HL-60 (cell line): ENCODE measurements at regions not wholly inside any gene's neighbourhood (a gene's known extent, or its start where the extent isn't known, plus 50 kb on each side); places are given as distances from the start of the nearest gene placed in this dataset.

Source experiments
- DNase-seq, 2 experiments: peaks; one replicate each; pipeline ENCODE4 v3.0.0-alpha.2; 2010 to 2020; ENCODE audit warnings: low read depth in 1 of 2, low spot score in 1 of 2
- H3K27ac ChIP-seq: fragments of 250-450 bp; sonication (Bioruptor Pico); replicated peaks from 2 replicates; pipeline ENCODE4 v1.5.1; 2020; ENCODE audit warnings: mild to moderate bottlenecking, moderate library complexity
- H3K27me3 ChIP-seq: fragments of 250-450 bp; sonication (Bioruptor Pico); 2 replicates; pipeline ENCODE4 v1.5.1; 2021; ENCODE audit warnings: mild to moderate bottlenecking, moderate library complexity; ENCODE audit not compliant: insufficient read depth, poor library complexity, severe bottlenecking
- H3K4me3 ChIP-seq: replicated peaks from 2 replicates; pipeline ENCODE4 v1.5.1; 2011; ENCODE audit warnings: mild to moderate bottlenecking, control low read depth, low read length; ENCODE audit not compliant: insufficient read depth
- GABPA ChIP-seq: IDR thresholded peaks from 2 replicates; pipeline ENCODE4 v1.6.1; 2012; ENCODE audit warnings: low read depth
- POLR2AphosphoS5 ChIP-seq: IDR thresholded peaks from 2 replicates; pipeline ENCODE4 v1.6.1; 2012; ENCODE audit warnings: low read depth
- SPI1 ChIP-seq: IDR thresholded peaks from 2 replicates; pipeline ENCODE4 v1.6.1; 2012; ENCODE audit warnings: low read depth, mild to moderate bottlenecking, borderline replicate concordance
- TF ChIP-seq, protein P1 (sequence below): IDR thresholded peaks from 2 replicates; pipeline ENCODE4 v1.6.1; 2012; ENCODE audit warnings: low read depth; ENCODE audit not compliant: insufficient replicate concordance
- TF ChIP-seq, protein P2 (sequence below): IDR thresholded peaks from one replicate; pipeline ENCODE4 v1.5.1; 2011; ENCODE audit warnings: low read length, control low read depth, inconsistent platforms; ENCODE audit not compliant: insufficient read depth

DNA sequence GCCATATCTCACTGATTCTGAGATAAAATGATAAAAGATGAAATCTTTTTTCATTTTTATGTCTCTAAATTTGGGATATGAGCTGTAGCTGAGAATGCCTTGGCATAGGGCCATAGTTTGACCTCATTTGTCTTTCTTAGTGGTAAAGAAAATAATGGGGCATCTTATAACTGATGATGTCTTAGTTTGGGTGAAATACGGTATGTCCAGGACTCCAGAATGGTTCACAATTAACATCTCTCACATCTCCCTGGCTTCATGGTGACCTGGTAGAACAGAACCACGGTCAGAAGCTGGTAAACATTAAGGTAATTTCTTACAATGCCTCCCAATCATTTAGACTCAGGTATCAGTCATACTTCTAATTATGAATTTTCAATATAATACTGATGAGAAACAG lies 250.8 kb downstream of the MAT2B start:
- Histone ChIP-seq H3K27ac (no peak overlapping the region), H3K4me3 (no peak overlapping the region), H3K27me3 (no peaks in the 10 kb centered on the region)
- no peak for TF ChIP-seq GABPA
- TF ChIP-seq, protein P1, sequence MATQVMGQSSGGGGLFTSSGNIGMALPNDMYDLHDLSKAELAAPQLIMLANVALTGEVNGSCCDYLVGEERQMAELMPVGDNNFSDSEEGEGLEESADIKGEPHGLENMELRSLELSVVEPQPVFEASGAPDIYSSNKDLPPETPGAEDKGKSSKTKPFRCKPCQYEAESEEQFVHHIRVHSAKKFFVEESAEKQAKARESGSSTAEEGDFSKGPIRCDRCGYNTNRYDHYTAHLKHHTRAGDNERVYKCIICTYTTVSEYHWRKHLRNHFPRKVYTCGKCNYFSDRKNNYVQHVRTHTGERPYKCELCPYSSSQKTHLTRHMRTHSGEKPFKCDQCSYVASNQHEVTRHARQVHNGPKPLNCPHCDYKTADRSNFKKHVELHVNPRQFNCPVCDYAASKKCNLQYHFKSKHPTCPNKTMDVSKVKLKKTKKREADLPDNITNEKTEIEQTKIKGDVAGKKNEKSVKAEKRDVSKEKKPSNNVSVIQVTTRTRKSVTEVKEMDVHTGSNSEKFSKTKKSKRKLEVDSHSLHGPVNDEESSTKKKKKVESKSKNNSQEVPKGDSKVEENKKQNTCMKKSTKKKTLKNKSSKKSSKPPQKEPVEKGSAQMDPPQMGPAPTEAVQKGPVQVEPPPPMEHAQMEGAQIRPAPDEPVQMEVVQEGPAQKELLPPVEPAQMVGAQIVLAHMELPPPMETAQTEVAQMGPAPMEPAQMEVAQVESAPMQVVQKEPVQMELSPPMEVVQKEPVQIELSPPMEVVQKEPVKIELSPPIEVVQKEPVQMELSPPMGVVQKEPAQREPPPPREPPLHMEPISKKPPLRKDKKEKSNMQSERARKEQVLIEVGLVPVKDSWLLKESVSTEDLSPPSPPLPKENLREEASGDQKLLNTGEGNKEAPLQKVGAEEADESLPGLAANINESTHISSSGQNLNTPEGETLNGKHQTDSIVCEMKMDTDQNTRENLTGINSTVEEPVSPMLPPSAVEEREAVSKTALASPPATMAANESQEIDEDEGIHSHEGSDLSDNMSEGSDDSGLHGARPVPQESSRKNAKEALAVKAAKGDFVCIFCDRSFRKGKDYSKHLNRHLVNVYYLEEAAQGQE, result no peak
- TF ChIP-seq, protein P2, sequence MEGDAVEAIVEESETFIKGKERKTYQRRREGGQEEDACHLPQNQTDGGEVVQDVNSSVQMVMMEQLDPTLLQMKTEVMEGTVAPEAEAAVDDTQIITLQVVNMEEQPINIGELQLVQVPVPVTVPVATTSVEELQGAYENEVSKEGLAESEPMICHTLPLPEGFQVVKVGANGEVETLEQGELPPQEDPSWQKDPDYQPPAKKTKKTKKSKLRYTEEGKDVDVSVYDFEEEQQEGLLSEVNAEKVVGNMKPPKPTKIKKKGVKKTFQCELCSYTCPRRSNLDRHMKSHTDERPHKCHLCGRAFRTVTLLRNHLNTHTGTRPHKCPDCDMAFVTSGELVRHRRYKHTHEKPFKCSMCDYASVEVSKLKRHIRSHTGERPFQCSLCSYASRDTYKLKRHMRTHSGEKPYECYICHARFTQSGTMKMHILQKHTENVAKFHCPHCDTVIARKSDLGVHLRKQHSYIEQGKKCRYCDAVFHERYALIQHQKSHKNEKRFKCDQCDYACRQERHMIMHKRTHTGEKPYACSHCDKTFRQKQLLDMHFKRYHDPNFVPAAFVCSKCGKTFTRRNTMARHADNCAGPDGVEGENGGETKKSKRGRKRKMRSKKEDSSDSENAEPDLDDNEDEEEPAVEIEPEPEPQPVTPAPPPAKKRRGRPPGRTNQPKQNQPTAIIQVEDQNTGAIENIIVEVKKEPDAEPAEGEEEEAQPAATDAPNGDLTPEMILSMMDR, result no peak
- no peak for TF ChIP-seq SPI1
- TF ChIP-seq POLR2AphosphoS5, result no peak
- no peak for DNase-seq

DNA sequence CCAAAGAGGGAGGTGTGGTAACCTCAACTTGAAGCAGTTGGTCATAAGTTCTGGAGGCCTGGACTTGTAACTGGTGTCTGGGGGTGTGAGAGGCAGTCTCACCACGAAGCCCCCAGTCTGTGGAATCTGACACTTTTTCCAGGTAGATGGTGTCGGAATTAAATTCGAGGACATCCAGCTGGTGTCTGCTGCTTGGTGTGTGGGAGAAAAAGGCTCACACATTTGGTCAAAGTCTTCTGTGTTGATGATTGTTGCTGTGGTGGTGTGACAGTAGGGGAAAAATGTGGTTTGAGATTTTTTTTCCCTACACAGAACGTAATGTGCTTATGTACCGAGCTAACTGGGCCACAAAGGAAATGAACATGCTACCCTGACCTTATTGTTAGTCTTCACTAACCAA lies 251.9 kb downstream of the MAT2B start:
- Histone ChIP-seq H3K4me3 (no peak overlapping the region), H3K27me3 (no peaks in the 10 kb centered on the region), H3K27ac (no peak overlapping the region)
- TF ChIP-seq, protein P2, result no peak
- TF ChIP-seq SPI1 (no peak), GABPA (no peak), POLR2AphosphoS5 (no peak)
- TF ChIP-seq, protein P1, result no peak
- no peak for DNase-seq

DNA sequence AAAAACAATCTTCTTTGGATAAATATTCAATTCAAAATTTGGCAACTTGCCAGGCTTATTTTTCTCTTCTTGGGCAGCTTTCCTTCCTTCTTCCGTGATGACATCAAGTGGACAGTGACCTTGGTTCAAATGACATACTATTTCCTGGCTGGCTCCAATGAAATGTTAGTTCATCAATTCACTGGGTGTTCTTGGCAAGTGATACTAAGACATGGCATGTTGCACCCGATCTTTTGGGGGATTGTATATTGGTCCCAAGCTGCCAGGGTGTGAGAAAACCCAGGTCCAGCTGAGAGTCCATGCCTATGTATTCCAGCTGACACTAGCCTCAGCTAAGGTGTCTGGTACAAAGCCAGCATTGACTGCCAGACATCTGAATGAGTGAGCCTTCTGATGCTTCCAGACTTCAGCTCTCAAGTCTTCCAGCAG lies 252.9 kb downstream of the MAT2B start:
- no peak overlapping the region for H3K27ac ChIP-seq
- no peaks in the 10 kb centered on the region for H3K27me3 ChIP-seq
- DNase-seq, result no peak
- no peak overlapping the region for H3K4me3 ChIP-seq
- no peak for TF ChIP-seq GABPA

DNA sequence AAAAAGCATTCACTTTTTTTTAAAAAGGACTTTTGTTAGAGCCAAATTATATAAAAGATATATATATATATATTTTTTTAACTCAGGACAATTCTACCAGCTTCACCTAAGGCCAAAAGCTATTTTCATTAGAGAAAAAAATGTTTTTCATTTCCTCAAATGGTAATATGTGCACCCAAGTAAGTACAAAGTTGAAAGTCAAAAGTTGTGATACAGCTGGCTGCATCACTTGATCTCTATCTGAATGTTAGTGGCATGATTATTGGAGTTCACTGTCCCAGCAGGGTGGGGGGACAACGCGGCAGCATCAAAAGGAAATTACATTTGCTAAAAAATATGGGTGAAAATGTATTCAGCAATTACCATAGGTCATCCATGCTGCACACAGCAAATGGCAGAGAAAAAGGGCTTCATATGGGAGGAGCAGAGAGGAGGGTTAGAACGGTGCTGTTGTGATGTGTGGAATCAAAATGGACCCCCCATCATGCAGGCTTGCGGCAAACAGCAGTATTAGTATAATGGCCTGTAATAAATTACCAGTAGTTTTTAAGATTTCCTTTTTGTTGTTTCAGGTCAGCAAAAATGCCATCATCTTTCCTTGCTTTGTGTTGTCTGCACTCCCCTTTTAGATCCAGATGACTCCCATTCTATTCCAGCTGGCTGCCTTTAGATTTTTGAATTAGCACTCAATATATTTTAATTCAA lies 253.7 kb downstream of the MAT2B start:
- Histone ChIP-seq H3K27ac (no peak overlapping the region), H3K4me3 (no peak overlapping the region), H3K27me3 (no peaks in the 10 kb centered on the region)
- TF ChIP-seq, protein P1, result no peak
- no peak for TF ChIP-seq GABPA
- TF ChIP-seq, protein P2, result no peak
- no peak for TF ChIP-seq POLR2AphosphoS5
- no peak for TF ChIP-seq SPI1
- no peak for DNase-seq
